H4 (cell line): ENCODE measurements at regions not wholly inside any gene's neighbourhood (a gene's known extent, or its start where the extent isn't known, plus 50 kb on each side); places are given as distances from the start of the nearest gene placed in this dataset.
A peak's percentile ranks its signal among the peaks of the same experiment; 100 is the strongest.

ENCODE experiments used
- DNase-seq: peaks from one replicate; pipeline ENCODE4 v3.0.0-alpha.2; 2015; ENCODE audit warnings: low spot score

- DNase-seq = no peak
Observed at GRCh38 chr4:100970414-100970813, 376.9 kb downstream of the PPP3CA start.

- DNase-seq = no peak
Observed at GRCh38 chr4:100969925-100970324, 377.4 kb downstream of the PPP3CA start.

- DNase-seq = no peak
Observed at GRCh38 chr4:100968046-100968445, 379.3 kb downstream of the PPP3CA start.

GRCh38 chr4:100963627-100964026, 383.7 kb downstream of the PPP3CA start:
- DNase-seq = no peak

GRCh38 chr4:100962698-100963097, 384.6 kb downstream of the PPP3CA start:
- DNase-seq = no peak

GRCh38 chr4:100960232-100960631, 387.1 kb downstream of the PPP3CA start:
- DNase-seq = no peak

GRCh38 chr4:100954046-100954445, 393.3 kb downstream of the PPP3CA start:
- DNase-seq = no peak

- no peak for DNase-seq
Observed at GRCh38 chr4:100953616-100954015, 393.7 kb downstream of the PPP3CA start.

- DNase-seq = no peak
Observed at GRCh38 chr4:100952590-100952989, 394.7 kb downstream of the PPP3CA start.

GRCh38 chr4:100949350-100949935, 397.9 kb downstream of the PPP3CA start:
- no peak for DNase-seq

- DNase-seq = no peak
Observed at GRCh38 chr4:100948911-100949310, 398.4 kb downstream of the PPP3CA start.

GRCh38 chr4:100945789-100946188, 401.5 kb downstream of the PPP3CA start:
- no peak for DNase-seq

- DNase-seq = no peak
Observed at GRCh38 chr4:100938698-100939097, 408.6 kb downstream of the PPP3CA start.

GRCh38 chr4:100936661-100937375, 410.5 kb downstream of the PPP3CA start:
- no peak for DNase-seq

GRCh38 chr4:100935090-100935489, 412.2 kb downstream of the PPP3CA start:
- DNase-seq = peak; percentile 29

GRCh38 chr4:100933628-100934027, 413.7 kb downstream of the PPP3CA start:
- DNase-seq = no peak

GRCh38 chr4:100929758-100930157, 411.9 kb upstream of the EMCN start:
- no peak for DNase-seq

- DNase-seq = no peak
Observed at GRCh38 chr4:100929135-100929534, 411.3 kb upstream of the EMCN start.

- DNase-seq = no peak
Observed at GRCh38 chr4:100926039-100926717, 408.4 kb upstream of the EMCN start.

- no peak for DNase-seq
Observed at GRCh38 chr4:100913685-100914084, 395.9 kb upstream of the EMCN start.

GRCh38 chr4:100908540-100908939, 390.7 kb upstream of the EMCN start:
- DNase-seq = no peak

GRCh38 chr4:100907465-100908454, 389.9 kb upstream of the EMCN start:
- DNase-seq = peak; percentile 21
